Endodermal cell (in vitro differentiated cells): ENCODE measurements at regions not wholly inside any gene's neighbourhood (a gene's known extent, or its start where the extent isn't known, plus 50 kb on each side); places are given as distances from the start of the nearest gene placed in this dataset.
"Not testable (repeated sequence)": the region's sequence is repeated elsewhere in the genome, so short reads cannot be mapped to it uniquely, and the experiment has no call there.

Experiments used
- DNase-seq: peaks from one replicate; pipeline ENCODE4 v3.0.0-alpha.2; 2017
- H3K27ac ChIP-seq: 2 replicates; pipeline ENCODE4 v1.5.1; 2013; ENCODE audit warnings: mild to moderate bottlenecking, low read depth, low read length, moderate library complexity
- H3K27me3 ChIP-seq: 2 replicates; pipeline ENCODE4 v1.6.1; 2013; ENCODE audit warnings: mild to moderate bottlenecking, low read length, moderate library complexity; ENCODE audit not compliant: insufficient read depth, control insufficient read depth, poor library complexity, severe bottlenecking
- H3K36me3 ChIP-seq: 2 replicates; pipeline ENCODE4 v1.7.0; 2013; ENCODE audit warnings: mild to moderate bottlenecking, low read length, moderate library complexity; ENCODE audit not compliant: control insufficient read depth, insufficient read depth
- H3K4me1 ChIP-seq: one replicate; pipeline ENCODE4 v1.7.0; 2013; ENCODE audit warnings: low read length; ENCODE audit not compliant: control insufficient read depth, insufficient read depth
- H3K4me3 ChIP-seq: 2 replicates; pipeline ENCODE4 v1.5.1; 2013; ENCODE audit warnings: mild to moderate bottlenecking, low read length, moderate library complexity
- H3K9ac ChIP-seq: 2 replicates; pipeline ENCODE4 v1.6.1; 2013; ENCODE audit warnings: mild to moderate bottlenecking, low read length, moderate library complexity; ENCODE audit not compliant: poor library complexity, severe bottlenecking; ENCODE audit errors: extremely low read depth
- H3K9me3 ChIP-seq: 2 replicates; pipeline ENCODE4 v1.6.1; 2013; ENCODE audit warnings: mild to moderate bottlenecking, low read length, moderate library complexity; ENCODE audit not compliant: control insufficient read depth
- H3K27ac Mint-ChIP-seq: 2 replicates; pipeline ENCODE4 v1.8.0; 2020; ENCODE audit warnings: mixed read lengths
- H3K27me3 Mint-ChIP-seq: 2 replicates; pipeline ENCODE4 v1.8.0; 2021; ENCODE audit warnings: mild to moderate bottlenecking, mixed read lengths; ENCODE audit not compliant: insufficient read depth
- H3K36me3 Mint-ChIP-seq: 2 replicates; pipeline ENCODE4 v1.8.0; 2020; ENCODE audit warnings: low read depth, mixed read lengths
- H3K4me1 Mint-ChIP-seq: 2 replicates; pipeline ENCODE4 v1.8.0; 2020; ENCODE audit warnings: mixed read lengths
- H3K4me3 Mint-ChIP-seq: 2 replicates; pipeline ENCODE4 v1.8.0; 2020; ENCODE audit warnings: mild to moderate bottlenecking, moderate library complexity, mixed read lengths
- H3K9me3 Mint-ChIP-seq: 2 replicates; pipeline ENCODE4 v1.8.0; 2020; ENCODE audit warnings: mild to moderate bottlenecking, mixed read lengths
- CTCF ChIP-seq: fragments of 200-600 bp; sonication (generic); conservative IDR thresholded peaks from 2 replicates; pipeline ENCODE4 v1.5.0; 2021; ENCODE audit warnings: antibody characterized with exemption, mild to moderate bottlenecking
- WGBS, 2 experiments: methylation state at CpG; one replicate each; pipeline versions ENCODE4 v1.1.5 to v1.1.7; 2013; ENCODE audit warnings: missing lambda C conversion rate in 2 of 2, mixed read lengths in 1 of 2; ENCODE audit not compliant: insufficient coverage in 1 of 2, insufficient read length in 1 of 2; 5-methylcytosine and 5-hydroxymethylcytosine counted together

DNA sequence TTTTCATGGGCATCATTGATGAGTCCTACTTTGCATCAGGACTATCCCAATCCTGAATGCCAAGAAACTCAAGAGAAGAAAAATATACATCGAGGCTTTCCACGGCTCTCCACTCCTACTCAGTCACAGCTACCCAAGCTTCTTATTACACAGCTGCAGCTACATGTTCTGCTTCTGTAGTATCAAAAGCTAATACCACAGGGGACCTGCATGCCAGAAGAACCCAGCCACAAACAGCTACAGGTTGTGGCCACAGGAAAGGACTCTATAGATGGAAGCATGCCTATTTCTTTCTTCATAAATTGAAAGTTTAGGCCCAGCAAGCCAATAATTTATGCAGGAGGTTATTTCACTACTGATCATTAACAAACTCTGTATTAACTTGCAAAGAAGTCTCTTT is 209.7 kb upstream of the EGLN3 start:
- TF ChIP-seq CTCF, result no peak
- Histone ChIP-seq H3K27me3 (no peaks in the 10 kb centered on the region), H3K9ac (no peak overlapping the region), H3K36me3 (no peaks in the 10 kb centered on the region), H3K4me1 (no peaks in the 10 kb centered on the region), H3K9me3 (no peaks in the 10 kb centered on the region), H3K27ac (no peak overlapping the region), H3K4me3 (no peak overlapping the region)
- 80 to 91% methylated on average over 1 to 2 of the region's 2 CpGs for WGBS, 2 experiments
- peaks cover 4% of the 10 kb centered on the region for H3K4me1 Mint-ChIP-seq
- H3K27ac Mint-ChIP-seq, result no peak overlapping the region
- H3K36me3 Mint-ChIP-seq, result no peaks in the 10 kb centered on the region
- peaks cover 8% of the 10 kb centered on the region for H3K27me3 Mint-ChIP-seq
- H3K9me3 Mint-ChIP-seq, result no peaks in the 10 kb centered on the region
- no peak for DNase-seq
- no peak overlapping the region for H3K4me3 Mint-ChIP-seq

- TF ChIP-seq CTCF, result no peak
- no peak overlapping the region for H3K27ac ChIP-seq
- no peak overlapping the region for H3K9ac ChIP-seq
- H3K4me3 ChIP-seq, result no peak overlapping the region
- Mint-ChIP-seq H3K4me1 (no peaks in the 10 kb centered on the region), H3K4me3 (no peak overlapping the region), H3K36me3 (no peaks in the 10 kb centered on the region), H3K9me3 (peaks cover 6% of the 10 kb centered on the region), H3K27ac (no peak overlapping the region), H3K27me3 (peaks cover 11% of the 10 kb centered on the region)
- H3K4me1 ChIP-seq, result no peaks in the 10 kb centered on the region
- DNase-seq, result no peak
- 95 to 100% methylated on average over 2 of the region's 2 CpGs for WGBS, 2 experiments
- H3K9me3 ChIP-seq, result no peaks in the 10 kb centered on the region
- no peaks in the 10 kb centered on the region for H3K27me3 ChIP-seq
- no peaks in the 10 kb centered on the region for H3K36me3 ChIP-seq
Measured at GRCh38 chr14:34157651-34158050, 206.8 kb upstream of the EGLN3 start.

DNA sequence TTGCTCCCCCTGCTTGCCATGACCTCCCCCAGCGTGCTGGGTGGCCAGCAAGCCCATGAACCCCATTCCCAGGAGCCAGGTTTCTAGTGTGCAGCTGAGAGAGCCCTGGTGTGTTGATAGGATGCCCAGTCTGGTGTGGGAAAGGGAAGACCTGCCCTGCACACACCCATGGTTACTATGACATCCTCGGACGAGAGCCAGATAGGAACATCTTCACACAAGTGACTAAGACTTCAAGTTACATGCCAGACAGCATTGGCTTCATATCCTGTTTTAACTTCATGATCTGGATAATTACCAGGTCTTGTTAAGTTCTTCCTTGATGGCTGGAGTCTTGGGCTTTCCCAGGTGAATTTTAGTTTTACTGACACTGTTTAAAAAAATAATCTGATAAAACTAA is 196.6 kb upstream of the EGLN3 start:
- no peaks in the 10 kb centered on the region for H3K36me3 Mint-ChIP-seq
- H3K27me3 Mint-ChIP-seq, result peaks cover 7% of the 10 kb centered on the region
- no peaks in the 10 kb centered on the region for H3K4me1 Mint-ChIP-seq
- TF ChIP-seq CTCF, result no peak
- no peaks in the 10 kb centered on the region for H3K4me1 ChIP-seq
- no peak overlapping the region for H3K9ac ChIP-seq
- H3K36me3 ChIP-seq, result no peaks in the 10 kb centered on the region
- H3K27ac ChIP-seq, result no peak overlapping the region
- DNase-seq, result no peak
- peaks cover 4% of the 10 kb centered on the region for H3K9me3 ChIP-seq
- H3K4me3 ChIP-seq, result no peak overlapping the region
- WGBS, 2 experiments, result 77 to 100% methylated on average over 2 to 3 of the region's 3 CpGs
- H3K9me3 Mint-ChIP-seq, result peaks cover 58% of the 10 kb centered on the region
- no peak overlapping the region for H3K27ac Mint-ChIP-seq
- H3K4me3 Mint-ChIP-seq, result no peak overlapping the region
- no peaks in the 10 kb centered on the region for H3K27me3 ChIP-seq

GRCh38 chr14:34140127-34140526 is 189.3 kb upstream of the EGLN3 start:
- H3K9me3 ChIP-seq, H3K4me1 ChIP-seq, H3K27ac ChIP-seq, H3K27me3 Mint-ChIP-seq, H3K27me3 ChIP-seq, H3K36me3 Mint-ChIP-seq, H3K9ac ChIP-seq, DNase-seq, H3K27ac Mint-ChIP-seq, H3K4me3 Mint-ChIP-seq, H3K36me3 ChIP-seq, H3K4me3 ChIP-seq: not testable (repeated sequence)
- H3K9me3 Mint-ChIP-seq, result peaks cover 43% of the 10 kb centered on the region
- 79 to 100% methylated on average over 1 to 6 of the region's 6 CpGs for WGBS, 2 experiments
- peaks cover 12% of the 10 kb centered on the region for H3K4me1 Mint-ChIP-seq
